ENCODE measurements at regions not wholly inside any gene's neighbourhood (a gene's known extent, or its start where the extent isn't known, plus 50 kb on each side); places are given as distances from the start of the nearest gene placed in this dataset.

GRCh38 chr5:33224285-33224961 is 216.3 kb upstream of the TARS1 start:
- H3K36me3 Mint-ChIP-seq, result no peaks in the 10 kb centered on the region
- no peaks in the 10 kb centered on the region for H3K4me1 Mint-ChIP-seq
- H3K4me1 ChIP-seq (ENCODE audit: control insufficient read depth, insufficient read depth, low read length), result no peaks in the 10 kb centered on the region
- no peaks in the 10 kb centered on the region for H3K36me3 ChIP-seq (ENCODE audit: control insufficient read depth, insufficient read depth, low read length)
- no peak overlapping the region for H3K27ac ChIP-seq (ENCODE audit: low read length)
- no peak overlapping the region for H3K4me3 Mint-ChIP-seq
- no peaks in the 10 kb centered on the region for H3K9me3 ChIP-seq (ENCODE audit: control insufficient read depth, insufficient read depth, low read length)
- TF ChIP-seq CTCF (IDR thresholded peaks at IDR 0.05), result no peak
- DNase-seq, result no peak
- H3K9me3 Mint-ChIP-seq, result peaks cover 0 to 6% of the 10 kb centered on the region in 2 donors
- intact Hi-C loops (cut with micrococcal nuclease), result no loop called here
- H3K4me3 ChIP-seq (ENCODE audit: low read length), result no peak overlapping the region
- 62% methylated on average over 2 of the region's 4 CpGs for WGBS (ENCODE audit: insufficient coverage)
- H3K27me3 ChIP-seq (ENCODE audit: control insufficient read depth, insufficient read depth, low read length), result no peaks in the 10 kb centered on the region
- peaks cover 0 to 7% of the 10 kb centered on the region in 2 donors for H3K27me3 Mint-ChIP-seq (ENCODE audit: low read depth in 2 of 2)
- no peak for ATAC-seq
- no peak overlapping the region for H3K27ac Mint-ChIP-seq

- ATAC-seq (no peak), DNase-seq (no peak)
- H3K4me3 ChIP-seq (ENCODE audit: low read length), result no peak overlapping the region
- Mint-ChIP-seq H3K36me3 (no peaks in the 10 kb centered on the region), H3K9me3 (peaks cover 0 to 6% of the 10 kb centered on the region in 2 donors), H3K4me3 (no peak overlapping the region), H3K4me1 (no peaks in the 10 kb centered on the region), H3K27me3 (ENCODE audit: low read depth in 2 of 2) (peaks cover 0 to 7% of the 10 kb centered on the region in 2 donors), H3K27ac (no peak overlapping the region)
- intact Hi-C loops (cut with micrococcal nuclease), result no loop called here
- no peak overlapping the region for H3K27ac ChIP-seq (ENCODE audit: low read length)
- H3K27me3 ChIP-seq (ENCODE audit: control insufficient read depth, insufficient read depth, low read length), result no peaks in the 10 kb centered on the region
- H3K4me1 ChIP-seq (ENCODE audit: control insufficient read depth, insufficient read depth, low read length), result no peaks in the 10 kb centered on the region
- no peaks in the 10 kb centered on the region for H3K36me3 ChIP-seq (ENCODE audit: control insufficient read depth, insufficient read depth, low read length)
- H3K9me3 ChIP-seq (ENCODE audit: control insufficient read depth, insufficient read depth, low read length), result no peaks in the 10 kb centered on the region
- no peak for TF ChIP-seq CTCF (IDR thresholded peaks at IDR 0.05)
Measured at GRCh38 chr5:33227247-33227646, 213.5 kb upstream of the TARS1 start.

- 75% methylated on average over 2 of the region's 2 CpGs for WGBS (ENCODE audit: insufficient coverage)
- Histone ChIP-seq H3K27ac (ENCODE audit: low read length) (no peak overlapping the region), H3K4me3 (ENCODE audit: low read length) (no peak overlapping the region), H3K36me3 (ENCODE audit: control insufficient read depth, insufficient read depth, low read length) (no peaks in the 10 kb centered on the region), H3K4me1 (ENCODE audit: control insufficient read depth, insufficient read depth, low read length) (no peaks in the 10 kb centered on the region), H3K9me3 (ENCODE audit: control insufficient read depth, insufficient read depth, low read length) (no peaks in the 10 kb centered on the region), H3K27me3 (ENCODE audit: control insufficient read depth, insufficient read depth, low read length) (no peaks in the 10 kb centered on the region)
- H3K4me1 Mint-ChIP-seq, result no peaks in the 10 kb centered on the region
- DNase-seq (no peak), ATAC-seq (no peak)
- H3K4me3 Mint-ChIP-seq, result no peak overlapping the region
- H3K27me3 Mint-ChIP-seq (ENCODE audit: low read depth in 2 of 2), result peaks cover 0 to 7% of the 10 kb centered on the region in 2 donors
- intact Hi-C loops (cut with micrococcal nuclease), result no loop called here
- H3K36me3 Mint-ChIP-seq, result no peaks in the 10 kb centered on the region
- no peak for TF ChIP-seq CTCF (IDR thresholded peaks at IDR 0.05)
- peaks cover 0 to 6% of the 10 kb centered on the region in 2 donors for H3K9me3 Mint-ChIP-seq
- H3K27ac Mint-ChIP-seq, result no peak overlapping the region
Measured at GRCh38 chr5:33227746-33228145, 213.0 kb upstream of the TARS1 start.

GRCh38 chr5:33228149-33228548 is 212.6 kb upstream of the TARS1 start:
- Mint-ChIP-seq H3K27ac (no peak overlapping the region), H3K9me3 (peaks cover 0 to 6% of the 10 kb centered on the region in 2 donors), H3K4me1 (no peaks in the 10 kb centered on the region), H3K27me3 (ENCODE audit: low read depth in 2 of 2) (peaks cover 0 to 7% of the 10 kb centered on the region in 2 donors), H3K36me3 (no peaks in the 10 kb centered on the region), H3K4me3 (no peak overlapping the region)
- no peak for DNase-seq
- Histone ChIP-seq H3K4me1 (ENCODE audit: control insufficient read depth, insufficient read depth, low read length) (no peaks in the 10 kb centered on the region), H3K27me3 (ENCODE audit: control insufficient read depth, insufficient read depth, low read length) (no peaks in the 10 kb centered on the region), H3K27ac (ENCODE audit: low read length) (no peak overlapping the region), H3K4me3 (ENCODE audit: low read length) (no peak overlapping the region), H3K36me3 (ENCODE audit: control insufficient read depth, insufficient read depth, low read length) (no peaks in the 10 kb centered on the region), H3K9me3 (ENCODE audit: control insufficient read depth, insufficient read depth, low read length) (no peaks in the 10 kb centered on the region)
- WGBS (ENCODE audit: insufficient coverage), result 87% methylated on average over 3 of the region's 3 CpGs
- TF ChIP-seq CTCF (IDR thresholded peaks at IDR 0.05), result no peak
- intact Hi-C loops (cut with micrococcal nuclease), result no loop called here
- ATAC-seq, result no peak

Measured in natural killer cell (primary cell).